HG03064 (cell line): ENCODE measurements at regions not wholly inside any gene's neighbourhood (a gene's known extent, or its start where the extent isn't known, plus 50 kb on each side); places are given as distances from the start of the nearest gene placed in this dataset.

Source experiments
- ATAC-seq: cut with Tn5 transposase; IDR thresholded peaks from one replicate; pipeline ENCODE4 v1.9.1; 2021; ENCODE audit warnings: low read depth; ENCODE audit not compliant: unreplicated experiment

DNA sequence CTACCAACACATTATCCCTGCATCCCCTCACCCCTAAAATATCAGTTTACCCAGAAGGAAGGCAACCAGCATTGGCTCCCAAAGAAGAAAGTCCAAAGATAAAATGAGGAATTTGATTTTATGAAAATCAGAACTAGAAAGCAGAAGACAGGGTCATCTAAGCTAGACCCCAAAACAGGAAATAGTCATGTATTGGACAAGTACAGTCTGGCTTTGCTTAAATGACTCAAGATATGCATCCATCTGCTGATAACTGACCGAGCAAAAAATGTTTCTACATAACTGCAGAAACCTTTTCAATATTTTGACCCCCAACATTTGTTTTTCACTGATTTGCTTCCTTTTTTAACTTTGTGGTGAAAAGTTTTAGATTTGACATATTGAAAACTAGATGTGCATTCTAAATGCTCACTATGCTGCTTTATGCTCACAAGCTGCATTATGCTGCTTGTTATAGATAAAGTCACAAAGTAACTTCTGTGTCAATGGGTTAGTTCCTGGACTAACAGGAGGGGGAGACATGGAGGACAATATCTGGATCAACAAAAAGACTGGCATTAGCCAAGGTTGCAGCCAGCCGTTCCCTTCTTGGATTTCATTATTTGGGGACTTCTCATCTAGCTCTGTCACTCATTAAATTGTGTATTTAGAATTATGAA is 227.0 kb downstream of the INHBA start:
- ATAC-seq, result no peak

- ATAC-seq, result no peak
These were observed 230.3 kb downstream of the INHBA start for GRCh38 chr7:41472427-41473125.

DNA sequence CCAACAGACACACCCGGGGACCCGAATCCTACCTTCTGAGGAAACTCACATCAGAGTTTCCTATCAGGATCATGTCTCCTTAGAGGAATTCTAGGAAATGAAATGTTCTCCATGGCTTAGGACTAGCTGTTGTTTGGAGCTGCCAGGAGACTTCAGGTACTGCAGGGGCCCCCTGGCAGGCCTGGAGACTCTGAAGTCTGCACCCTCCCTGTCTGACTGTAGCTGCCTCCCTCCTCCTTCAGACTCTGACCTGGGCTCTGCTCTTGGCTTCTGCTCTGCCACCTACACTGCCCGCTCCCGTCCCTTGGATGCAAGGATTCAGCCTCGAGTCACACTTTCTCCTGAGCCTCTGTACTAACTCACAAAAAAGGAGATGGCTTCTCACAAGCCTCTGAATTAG is 232.8 kb downstream of the INHBA start:
- ATAC-seq, result no peak

DNA sequence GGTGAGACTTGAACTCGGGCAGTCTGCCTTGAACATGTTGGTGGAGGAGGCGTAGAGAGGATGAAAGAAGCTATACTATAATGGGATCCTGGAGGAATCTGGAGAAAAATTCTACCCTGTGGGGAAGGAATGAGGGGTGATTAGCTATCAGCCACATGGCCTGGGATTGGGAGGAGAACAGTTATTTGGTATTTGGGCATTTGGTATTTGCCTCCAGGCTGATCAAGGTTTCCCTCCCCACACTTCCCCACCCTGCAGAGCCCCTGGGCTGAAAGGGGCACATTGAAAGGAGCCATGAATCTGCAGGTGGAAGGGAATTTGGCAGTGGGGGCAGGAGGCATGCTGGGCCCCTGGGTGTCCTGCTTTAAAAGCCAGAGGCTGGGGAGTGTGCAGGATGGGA is 235.3 kb downstream of the INHBA start:
- no peak for ATAC-seq

DNA sequence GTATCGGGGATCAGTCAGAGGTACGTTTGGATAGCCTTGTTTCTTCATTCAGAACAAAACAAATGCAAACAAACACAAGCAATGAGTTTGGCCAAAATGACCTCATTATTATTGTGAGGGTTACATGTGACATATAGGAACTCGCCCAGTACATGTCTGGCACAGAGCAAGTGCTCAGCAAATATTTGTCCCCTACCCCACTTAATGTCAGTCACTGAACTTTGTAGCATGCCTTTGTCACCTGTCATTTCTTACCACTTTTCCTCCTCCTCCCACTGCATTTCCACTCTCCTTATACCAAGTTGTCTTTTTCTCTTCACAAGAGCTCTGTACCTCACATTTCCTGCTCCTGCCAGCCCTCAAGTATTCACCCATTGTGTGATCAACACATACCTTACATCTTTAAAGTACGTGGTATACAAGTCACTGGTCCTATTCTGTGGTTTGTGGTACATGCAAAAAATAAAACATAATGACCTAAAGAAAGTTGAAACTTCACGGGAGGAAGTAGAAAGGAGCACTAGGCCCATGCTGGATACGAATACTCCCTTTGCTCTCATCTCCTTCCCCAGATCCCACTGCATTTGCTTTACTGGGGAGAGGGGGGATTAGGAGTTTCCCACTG is 236.0 kb downstream of the INHBA start:
- ATAC-seq, result no peak

DNA sequence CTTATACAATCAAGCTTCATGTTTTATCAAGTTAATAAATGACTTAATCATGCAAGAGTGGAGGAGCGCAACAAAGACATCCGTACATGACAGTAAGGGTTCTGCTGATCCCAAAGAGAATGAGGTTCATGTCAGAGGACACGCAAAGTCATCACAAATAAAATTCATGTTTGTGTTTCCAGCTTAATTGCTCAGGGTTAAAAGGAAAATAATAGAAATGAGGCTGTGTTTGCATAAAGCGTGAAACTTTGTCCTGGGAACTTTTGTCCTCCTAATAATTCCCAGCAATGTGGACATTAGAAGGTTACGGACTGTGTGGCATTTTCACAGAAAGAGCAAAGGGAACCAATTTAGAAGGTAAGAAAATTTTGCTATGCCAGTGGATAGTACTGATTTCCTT is 237.3 kb downstream of the INHBA start:
- no peak for ATAC-seq

- no peak for ATAC-seq
These were observed 239.0 kb downstream of the INHBA start for GRCh38 chr7:41463770-41464470.

DNA sequence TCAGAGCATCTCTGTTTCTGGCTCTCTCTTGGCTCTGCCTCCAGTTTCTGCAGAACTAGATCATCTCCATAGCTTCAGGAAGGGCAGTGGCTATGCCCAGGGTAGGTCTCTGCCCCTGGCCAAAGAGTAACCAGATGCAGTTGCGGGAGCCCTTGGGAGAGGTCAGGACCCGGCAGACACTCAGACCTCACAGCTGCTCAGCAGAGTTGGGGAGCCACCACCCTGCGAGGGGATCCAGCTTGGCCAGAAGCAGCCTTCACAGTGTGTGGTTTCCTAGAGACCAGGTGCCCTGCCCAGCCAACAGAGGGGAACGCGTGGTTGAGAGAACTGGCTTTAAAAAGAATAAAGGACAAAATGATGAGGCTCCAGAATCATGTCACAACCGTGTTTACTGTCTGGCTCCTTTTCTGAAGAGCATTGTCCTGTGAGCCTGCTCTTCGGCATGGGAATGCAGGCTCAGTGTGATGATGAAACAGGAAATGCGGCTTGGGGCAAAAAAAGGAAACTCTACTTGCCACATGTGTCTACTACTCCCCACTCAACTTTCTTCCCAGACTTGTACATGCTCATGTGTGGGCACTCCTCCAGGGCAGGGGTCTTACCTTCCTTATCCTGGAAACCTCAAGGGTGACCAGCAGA is 243.1 kb downstream of the INHBA start:
- no peak for ATAC-seq

DNA sequence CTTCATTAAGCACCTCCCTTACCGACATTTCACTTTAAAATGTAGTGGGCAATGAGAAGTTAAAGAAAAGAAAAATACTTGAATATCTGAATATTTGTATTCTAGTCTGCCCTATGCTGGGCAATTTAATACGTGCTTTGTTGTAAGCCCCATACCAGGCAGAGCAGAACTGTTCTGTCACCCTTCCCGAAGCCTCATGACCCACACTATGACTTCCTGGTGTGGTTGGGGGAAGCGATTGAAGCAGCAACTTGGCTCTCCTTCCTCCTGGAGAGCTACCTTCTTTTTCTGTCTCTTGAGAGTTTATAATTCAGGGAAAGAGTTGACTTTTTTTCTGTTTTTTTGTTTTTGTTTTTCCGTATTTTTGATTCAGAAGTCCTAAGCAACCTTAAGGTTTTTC is 243.7 kb downstream of the INHBA start:
- ATAC-seq, result no peak

DNA sequence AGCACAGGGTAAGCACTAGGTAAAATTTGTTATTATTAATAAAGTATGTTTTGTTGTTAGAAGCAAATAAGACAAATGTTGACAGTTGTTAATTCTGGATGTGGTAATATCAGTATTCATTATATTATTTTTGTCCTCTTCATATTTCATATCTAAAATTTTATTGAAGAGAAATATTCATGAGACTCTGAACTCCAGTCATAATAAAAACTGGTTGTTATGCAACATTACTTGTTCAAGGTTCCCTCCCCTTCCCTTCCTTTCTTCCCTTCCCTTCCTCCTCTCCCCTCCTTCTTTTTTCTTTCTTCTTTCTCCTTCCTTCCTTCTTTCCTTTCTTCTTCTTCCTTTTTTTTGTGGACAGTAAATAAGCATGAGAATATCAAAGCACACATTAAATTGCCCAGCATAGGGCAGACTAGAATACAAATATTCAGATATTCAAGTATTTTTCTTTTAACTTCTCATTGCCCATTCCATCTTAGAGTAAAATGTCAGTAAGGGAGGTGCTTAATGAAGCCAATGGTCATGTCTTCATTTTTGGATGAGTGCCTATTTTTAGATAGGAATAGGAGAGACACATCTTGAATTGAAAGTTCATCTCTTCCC is 245.0 kb downstream of the INHBA start:
- ATAC-seq, result no peak

DNA sequence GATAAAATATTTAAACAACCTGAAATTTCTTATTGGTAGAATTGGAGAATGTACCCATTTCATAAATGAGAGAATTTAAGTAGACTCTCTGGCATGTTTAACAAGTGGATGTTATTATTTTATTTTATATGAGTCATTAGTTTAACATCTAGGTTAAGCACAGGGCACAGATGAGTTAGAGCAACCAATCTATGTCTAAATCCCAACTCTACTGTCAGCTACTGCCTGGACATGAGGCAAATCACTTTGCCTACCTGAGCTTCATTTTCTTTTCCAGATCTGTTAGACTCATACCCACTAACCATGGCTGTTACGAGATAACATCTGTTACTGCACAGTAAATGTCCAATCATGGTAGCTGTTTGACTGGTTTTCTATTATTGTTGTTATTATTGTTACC is 251.1 kb downstream of the INHBA start:
- ATAC-seq, result no peak

GRCh38 chr7:41449694-41450093 is 253.2 kb downstream of the INHBA start:
- ATAC-seq, result no peak

DNA sequence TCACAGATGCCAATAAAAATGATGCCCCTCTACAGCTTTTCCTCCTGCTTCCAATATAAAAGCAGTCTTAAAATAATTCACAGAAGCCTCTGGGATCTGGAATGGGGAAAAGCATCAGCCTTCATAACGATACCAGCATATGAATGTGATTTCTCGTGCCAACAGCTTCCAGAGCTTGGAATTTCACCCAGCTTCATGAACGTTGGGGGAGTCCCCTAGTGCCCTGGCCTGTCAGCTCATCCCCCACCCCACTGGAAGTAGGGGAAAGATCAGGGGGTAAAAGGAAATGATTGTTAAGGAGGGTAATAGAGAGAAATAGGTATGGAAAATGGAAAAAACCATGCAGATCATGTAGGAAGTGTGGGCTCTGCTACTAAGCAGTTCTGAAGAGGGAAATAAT is 253.6 kb downstream of the INHBA start:
- ATAC-seq, result no peak

DNA sequence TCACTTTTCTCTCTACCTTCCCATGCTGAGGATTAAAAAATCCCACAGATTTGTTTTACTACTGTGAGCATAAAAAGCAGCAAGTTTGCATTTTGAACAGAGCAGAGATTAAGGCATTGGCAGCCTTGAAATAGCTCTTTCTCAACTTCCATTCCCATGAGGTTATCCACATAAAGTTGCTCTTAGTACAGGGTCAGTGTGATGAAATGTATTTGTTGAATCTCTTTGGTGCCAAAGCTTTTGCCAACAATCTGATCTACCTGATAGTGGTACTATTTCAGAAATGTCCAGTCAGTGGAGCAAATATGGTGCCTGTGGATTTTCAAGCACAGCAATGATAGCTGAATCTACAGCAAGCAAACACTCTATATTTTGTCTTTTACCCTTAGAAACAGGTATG is 254.8 kb downstream of the INHBA start:
- no peak for ATAC-seq

GRCh38 chr7:41447450-41448042 is 255.3 kb downstream of the INHBA start:
- ATAC-seq, result no peak

- no peak for ATAC-seq
These were observed 256.1 kb downstream of the INHBA start for GRCh38 chr7:41446606-41447449.

GRCh38 chr7:41445946-41446345 is 256.9 kb downstream of the INHBA start:
- ATAC-seq, result no peak

DNA sequence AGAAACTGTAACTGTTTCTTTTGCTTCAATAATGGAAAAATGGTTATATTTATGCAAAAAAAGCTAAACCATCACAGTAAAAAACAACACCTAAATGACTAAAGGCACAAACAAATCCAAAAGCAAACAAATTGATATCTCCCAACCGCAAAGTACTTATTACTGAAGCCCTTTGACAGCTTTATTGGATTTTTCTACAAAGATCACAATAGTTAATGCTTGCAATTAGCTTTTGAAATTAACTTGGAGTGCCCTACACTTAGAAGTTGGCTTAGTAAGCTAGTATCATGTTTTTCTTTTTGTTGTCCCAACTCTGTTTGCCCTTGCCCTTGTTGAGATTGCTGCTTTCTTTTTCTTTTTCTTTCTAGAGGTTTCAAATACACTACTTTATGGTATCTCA is 257.5 kb downstream of the INHBA start:
- ATAC-seq, result no peak

DNA sequence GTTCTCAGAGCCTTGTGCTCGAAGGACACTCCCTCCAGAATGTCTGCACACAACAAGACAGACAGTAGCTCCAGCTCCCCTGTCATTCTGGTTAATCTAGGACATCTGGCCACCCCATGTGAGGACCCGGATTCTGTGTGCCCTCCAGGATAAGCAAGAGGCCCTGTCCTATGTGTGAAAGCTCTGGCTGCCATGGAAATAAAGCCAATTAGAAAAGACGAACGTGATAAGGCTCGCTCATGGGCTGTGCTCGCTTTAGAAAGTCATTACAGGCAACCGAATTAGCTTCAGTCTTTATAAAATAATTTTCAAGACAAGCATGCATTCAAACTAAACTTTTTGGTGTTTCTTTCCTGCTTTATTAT is 263.4 kb downstream of the INHBA start:
- ATAC-seq, result no peak
